GM23338 (cell line): ENCODE measurements at regions not wholly inside any gene's neighbourhood (a gene's known extent, or its start where the extent isn't known, plus 50 kb on each side); places are given as distances from the start of the nearest gene placed in this dataset.

ENCODE experiments used
- ATAC-seq: fragments of 200-7000 bp; cut with Tn5 transposase; 3 replicates; pipeline ENCODE4 v1.9.1; 2020
- DNase-seq: peaks from one replicate; pipeline ENCODE4 v3.0.0-alpha.2; 2015; ENCODE audit warnings: low spot score
- H2AFZ ChIP-seq: fragments of 200-600 bp; sonication (generic); 2 replicates; pipeline ENCODE4 v1.8.0; 2016; ENCODE audit warnings: antibody characterized with exemption, mild to moderate bottlenecking, moderate library complexity
- H3F3A ChIP-seq: fragments of 200-600 bp; sonication (generic); replicated peaks from 2 replicates; pipeline ENCODE4 v1.8.0; 2017; ENCODE audit warnings: antibody characterized with exemption, mixed run types, low read depth
- H3K27ac ChIP-seq: fragments of 200-600 bp; sonication (generic); 2 replicates; pipeline ENCODE4 v1.6.1; 2016; ENCODE audit warnings: low read depth
- H3K27me3 ChIP-seq: fragments of 200-600 bp; sonication (generic); 2 replicates; pipeline ENCODE4 v1.8.0; 2016; ENCODE audit warnings: mild to moderate bottlenecking, mixed run types, moderate library complexity; ENCODE audit not compliant: insufficient read depth
- H3K36me3 ChIP-seq: fragments of 200-600 bp; sonication (generic); 2 replicates; pipeline ENCODE4 v1.8.0; 2016; ENCODE audit warnings: mild to moderate bottlenecking; ENCODE audit not compliant: insufficient read depth
- H3K4me1 ChIP-seq: fragments of 200-600 bp; sonication (generic); 2 replicates; pipeline ENCODE4 v1.8.0; 2016; ENCODE audit warnings: mild to moderate bottlenecking, moderate library complexity; ENCODE audit not compliant: insufficient read depth
- H3K4me2 ChIP-seq: fragments of 200-600 bp; sonication (generic); 2 replicates; pipeline ENCODE4 v1.7.1; 2017; ENCODE audit warnings: mixed run types
- H3K4me3 ChIP-seq: fragments of 200-600 bp; sonication (generic); 2 replicates; pipeline ENCODE4 v1.6.1; 2016; ENCODE audit warnings: mixed run types
- H3K79me2 ChIP-seq: fragments of 200-600 bp; sonication (generic); replicated peaks from 2 replicates; pipeline ENCODE4 v1.8.0; 2017; ENCODE audit warnings: mild to moderate bottlenecking; ENCODE audit not compliant: insufficient read depth
- H3K9me2 ChIP-seq: fragments of 200-600 bp; sonication (generic); 2 replicates; pipeline ENCODE4 v1.8.0; 2017; ENCODE audit not compliant: insufficient read depth
- H4K20me1 ChIP-seq: fragments of 200-600 bp; sonication (generic); replicated peaks from 2 replicates; pipeline ENCODE4 v1.8.0; 2017; ENCODE audit warnings: mild to moderate bottlenecking; ENCODE audit not compliant: insufficient read depth
- H3K27ac Mint-ChIP-seq: 2 replicates; pipeline ENCODE4 v1.8.0; 2020; ENCODE audit warnings: inconsistent platforms, mild to moderate bottlenecking, moderate library complexity, mixed read lengths
- H3K27me3 Mint-ChIP-seq: 3 replicates; pipeline ENCODE4 v1.8.0; 2022; ENCODE audit warnings: low read depth, mild to moderate bottlenecking, moderate library complexity, mixed read lengths, inconsistent platforms; ENCODE audit not compliant: insufficient read depth, poor library complexity
- H3K36me3 Mint-ChIP-seq: 3 replicates; pipeline ENCODE4 v1.8.0; 2021; ENCODE audit warnings: low read depth, mild to moderate bottlenecking, inconsistent platforms, moderate library complexity, mixed read lengths
- H3K4me1 Mint-ChIP-seq: 3 replicates; pipeline ENCODE4 v1.8.0; 2020; ENCODE audit warnings: mild to moderate bottlenecking, inconsistent platforms, mixed read lengths
- H3K4me3 Mint-ChIP-seq: 3 replicates; pipeline ENCODE4 v1.8.0; 2021; ENCODE audit warnings: moderate library complexity, mild to moderate bottlenecking, inconsistent platforms, mixed read lengths
- H3K9me3 Mint-ChIP-seq: 3 replicates; pipeline ENCODE4 v1.8.0; 2020; ENCODE audit warnings: moderate library complexity, mild to moderate bottlenecking, inconsistent platforms, mixed read lengths
- CREB1 ChIP-seq: fragments of 250-450 bp; sonication (Bioruptor Pico); IDR thresholded peaks from 2 replicates; pipeline ENCODE4 v1.5.0; 2020; ENCODE audit warnings: low read depth, mild to moderate bottlenecking, moderate library complexity
- EZH2 ChIP-seq: fragments of 200-600 bp; sonication (generic); IDR thresholded peaks from one replicate; pipeline ENCODE4 v1.8.0; 2017; ENCODE audit warnings: antibody characterized with exemption, mild to moderate bottlenecking, low read depth; ENCODE audit not compliant: unreplicated experiment
- EZH2phosphoT487 ChIP-seq: fragments of 200-600 bp; sonication (generic); IDR thresholded peaks from one replicate; pipeline ENCODE4 v1.8.1; 2018; ENCODE audit warnings: antibody characterized with exemption; ENCODE audit not compliant: unreplicated experiment
- JUNB ChIP-seq: IDR thresholded peaks from one replicate; pipeline ENCODE4 v1.6.1; 2016; ENCODE audit warnings: antibody characterized with exemption; ENCODE audit not compliant: unreplicated experiment
- NANOG ChIP-seq: IDR thresholded peaks from 2 replicates; pipeline ENCODE4 v1.6.1; 2016; ENCODE audit warnings: antibody characterized with exemption, borderline replicate concordance
- POLR2AphosphoS5 ChIP-seq: IDR thresholded peaks from 2 replicates; pipeline ENCODE4 v1.6.1; 2016; ENCODE audit warnings: antibody characterized with exemption, low read depth
- STAT1 ChIP-seq: IDR thresholded peaks from one replicate; pipeline ENCODE4 v1.6.1; 2016; ENCODE audit warnings: antibody characterized with exemption; ENCODE audit not compliant: unreplicated experiment
- TF ChIP-seq, protein P1 (sequence below), 2 experiments: fragments of 200-600 bp in 1 of 2; sonication (generic) in 1 of 2; conservative IDR thresholded peaks; 2 replicates each; pipeline versions ENCODE4 v1.5.1 to v1.6.1; 2016 to 2017; ENCODE audit warnings: antibody characterized with exemption in 2 of 2, low read depth in 2 of 2, mild to moderate bottlenecking in 2 of 2, moderate library complexity in 1 of 2
- TF ChIP-seq, protein P2 (sequence below): fragments of 250-450 bp; sonication (Bioruptor Pico); IDR thresholded peaks from 2 replicates; pipeline ENCODE4 v1.5.0; 2020; ENCODE audit warnings: mild to moderate bottlenecking, moderate library complexity
- TF ChIP-seq, protein P3 (sequence below): IDR thresholded peaks from one replicate; pipeline ENCODE4 v1.6.1; 2018; ENCODE audit warnings: antibody characterized with exemption; ENCODE audit not compliant: unreplicated experiment
- TF ChIP-seq, protein P4 (sequence below): IDR thresholded peaks from 2 replicates; pipeline ENCODE4 v1.6.1; 2016; ENCODE audit warnings: antibody characterized with exemption

DNA sequence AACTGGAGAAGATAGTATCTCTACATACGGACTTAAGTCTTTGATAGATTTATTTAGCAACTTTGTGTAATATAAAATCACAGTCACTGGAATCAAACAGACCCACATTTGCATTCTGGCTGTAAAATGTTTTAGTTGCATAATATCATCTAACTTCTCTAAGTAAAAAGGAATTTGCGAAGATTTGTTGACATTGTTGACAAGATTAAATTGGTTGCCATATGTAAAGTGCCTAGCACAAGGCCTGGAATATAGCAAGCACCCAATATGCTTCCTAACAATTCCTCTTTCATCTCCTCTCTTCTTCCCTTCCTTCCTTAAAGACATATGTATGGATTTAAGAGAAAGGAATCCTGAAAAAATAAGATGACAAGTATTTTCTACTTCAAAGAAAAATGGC, 295.4 kb upstream of the PPFIA2 start (continued):
- TF ChIP-seq, protein P1, sequence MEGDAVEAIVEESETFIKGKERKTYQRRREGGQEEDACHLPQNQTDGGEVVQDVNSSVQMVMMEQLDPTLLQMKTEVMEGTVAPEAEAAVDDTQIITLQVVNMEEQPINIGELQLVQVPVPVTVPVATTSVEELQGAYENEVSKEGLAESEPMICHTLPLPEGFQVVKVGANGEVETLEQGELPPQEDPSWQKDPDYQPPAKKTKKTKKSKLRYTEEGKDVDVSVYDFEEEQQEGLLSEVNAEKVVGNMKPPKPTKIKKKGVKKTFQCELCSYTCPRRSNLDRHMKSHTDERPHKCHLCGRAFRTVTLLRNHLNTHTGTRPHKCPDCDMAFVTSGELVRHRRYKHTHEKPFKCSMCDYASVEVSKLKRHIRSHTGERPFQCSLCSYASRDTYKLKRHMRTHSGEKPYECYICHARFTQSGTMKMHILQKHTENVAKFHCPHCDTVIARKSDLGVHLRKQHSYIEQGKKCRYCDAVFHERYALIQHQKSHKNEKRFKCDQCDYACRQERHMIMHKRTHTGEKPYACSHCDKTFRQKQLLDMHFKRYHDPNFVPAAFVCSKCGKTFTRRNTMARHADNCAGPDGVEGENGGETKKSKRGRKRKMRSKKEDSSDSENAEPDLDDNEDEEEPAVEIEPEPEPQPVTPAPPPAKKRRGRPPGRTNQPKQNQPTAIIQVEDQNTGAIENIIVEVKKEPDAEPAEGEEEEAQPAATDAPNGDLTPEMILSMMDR (conservative IDR thresholded peaks at IDR 0.05; ENCODE audit: low read depth in 2 of 2), result no peak
- TF ChIP-seq EZH2phosphoT487 (no peak), STAT1 (no peak)

DNA sequence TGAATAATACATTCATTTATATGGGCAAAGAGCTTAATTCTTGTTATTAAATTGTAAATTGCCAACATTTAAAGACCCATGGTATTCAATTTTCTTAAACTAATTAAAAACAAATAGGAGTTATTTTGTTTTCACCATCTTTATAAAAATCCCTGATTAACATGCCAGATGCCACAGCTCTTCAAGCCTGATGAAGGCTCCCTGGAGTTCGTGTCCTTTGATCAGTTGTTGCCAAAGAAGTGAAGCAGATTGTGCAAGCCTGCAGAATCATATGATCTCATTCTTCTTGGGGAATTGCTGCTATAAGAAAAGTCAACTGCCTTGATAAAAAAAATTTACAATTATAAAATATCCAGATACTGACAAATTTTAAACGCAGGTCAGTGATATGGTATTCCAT, 288.3 kb upstream of the PPFIA2 start:
- no peaks in the 10 kb centered on the region for H3K9me2 ChIP-seq
- no peaks in the 10 kb centered on the region for H3K36me3 ChIP-seq
- H3K4me3 ChIP-seq, result no peak overlapping the region
- no peaks in the 10 kb centered on the region for H4K20me1 ChIP-seq
- no peaks in the 10 kb centered on the region for H3K27me3 ChIP-seq
- H3K4me1 Mint-ChIP-seq, result no peaks in the 10 kb centered on the region
- H3K4me3 Mint-ChIP-seq, result no peak overlapping the region
- no peaks in the 10 kb centered on the region for H3F3A ChIP-seq
- H3K4me2 ChIP-seq, result no peak overlapping the region
- H3K9me3 Mint-ChIP-seq, result no peaks in the 10 kb centered on the region; the same call in 2 of the 3 replicates
- H3K27ac ChIP-seq, result no peak overlapping the region
- H3K4me1 ChIP-seq, result no peaks in the 10 kb centered on the region
- no peaks in the 10 kb centered on the region for H3K36me3 Mint-ChIP-seq
- H3K27ac Mint-ChIP-seq, result no peak overlapping the region
- no peak for ATAC-seq
- no peak overlapping the region for H2AFZ ChIP-seq
- H3K27me3 Mint-ChIP-seq, result no peaks in the 10 kb centered on the region
- no peak for DNase-seq
- no peaks in the 10 kb centered on the region for H3K79me2 ChIP-seq
- no peak for TF ChIP-seq EZH2
- TF ChIP-seq CREB1 (CRISPR knock-in tag), result no peak
- no peak for TF ChIP-seq JUNB
- TF ChIP-seq NANOG, result no peak
- TF ChIP-seq, protein P1 (conservative IDR thresholded peaks at IDR 0.05; ENCODE audit: low read depth in 2 of 2), result no peak
- no peak for TF ChIP-seq STAT1
- no peak for TF ChIP-seq POLR2AphosphoS5
- TF ChIP-seq, protein P2, sequence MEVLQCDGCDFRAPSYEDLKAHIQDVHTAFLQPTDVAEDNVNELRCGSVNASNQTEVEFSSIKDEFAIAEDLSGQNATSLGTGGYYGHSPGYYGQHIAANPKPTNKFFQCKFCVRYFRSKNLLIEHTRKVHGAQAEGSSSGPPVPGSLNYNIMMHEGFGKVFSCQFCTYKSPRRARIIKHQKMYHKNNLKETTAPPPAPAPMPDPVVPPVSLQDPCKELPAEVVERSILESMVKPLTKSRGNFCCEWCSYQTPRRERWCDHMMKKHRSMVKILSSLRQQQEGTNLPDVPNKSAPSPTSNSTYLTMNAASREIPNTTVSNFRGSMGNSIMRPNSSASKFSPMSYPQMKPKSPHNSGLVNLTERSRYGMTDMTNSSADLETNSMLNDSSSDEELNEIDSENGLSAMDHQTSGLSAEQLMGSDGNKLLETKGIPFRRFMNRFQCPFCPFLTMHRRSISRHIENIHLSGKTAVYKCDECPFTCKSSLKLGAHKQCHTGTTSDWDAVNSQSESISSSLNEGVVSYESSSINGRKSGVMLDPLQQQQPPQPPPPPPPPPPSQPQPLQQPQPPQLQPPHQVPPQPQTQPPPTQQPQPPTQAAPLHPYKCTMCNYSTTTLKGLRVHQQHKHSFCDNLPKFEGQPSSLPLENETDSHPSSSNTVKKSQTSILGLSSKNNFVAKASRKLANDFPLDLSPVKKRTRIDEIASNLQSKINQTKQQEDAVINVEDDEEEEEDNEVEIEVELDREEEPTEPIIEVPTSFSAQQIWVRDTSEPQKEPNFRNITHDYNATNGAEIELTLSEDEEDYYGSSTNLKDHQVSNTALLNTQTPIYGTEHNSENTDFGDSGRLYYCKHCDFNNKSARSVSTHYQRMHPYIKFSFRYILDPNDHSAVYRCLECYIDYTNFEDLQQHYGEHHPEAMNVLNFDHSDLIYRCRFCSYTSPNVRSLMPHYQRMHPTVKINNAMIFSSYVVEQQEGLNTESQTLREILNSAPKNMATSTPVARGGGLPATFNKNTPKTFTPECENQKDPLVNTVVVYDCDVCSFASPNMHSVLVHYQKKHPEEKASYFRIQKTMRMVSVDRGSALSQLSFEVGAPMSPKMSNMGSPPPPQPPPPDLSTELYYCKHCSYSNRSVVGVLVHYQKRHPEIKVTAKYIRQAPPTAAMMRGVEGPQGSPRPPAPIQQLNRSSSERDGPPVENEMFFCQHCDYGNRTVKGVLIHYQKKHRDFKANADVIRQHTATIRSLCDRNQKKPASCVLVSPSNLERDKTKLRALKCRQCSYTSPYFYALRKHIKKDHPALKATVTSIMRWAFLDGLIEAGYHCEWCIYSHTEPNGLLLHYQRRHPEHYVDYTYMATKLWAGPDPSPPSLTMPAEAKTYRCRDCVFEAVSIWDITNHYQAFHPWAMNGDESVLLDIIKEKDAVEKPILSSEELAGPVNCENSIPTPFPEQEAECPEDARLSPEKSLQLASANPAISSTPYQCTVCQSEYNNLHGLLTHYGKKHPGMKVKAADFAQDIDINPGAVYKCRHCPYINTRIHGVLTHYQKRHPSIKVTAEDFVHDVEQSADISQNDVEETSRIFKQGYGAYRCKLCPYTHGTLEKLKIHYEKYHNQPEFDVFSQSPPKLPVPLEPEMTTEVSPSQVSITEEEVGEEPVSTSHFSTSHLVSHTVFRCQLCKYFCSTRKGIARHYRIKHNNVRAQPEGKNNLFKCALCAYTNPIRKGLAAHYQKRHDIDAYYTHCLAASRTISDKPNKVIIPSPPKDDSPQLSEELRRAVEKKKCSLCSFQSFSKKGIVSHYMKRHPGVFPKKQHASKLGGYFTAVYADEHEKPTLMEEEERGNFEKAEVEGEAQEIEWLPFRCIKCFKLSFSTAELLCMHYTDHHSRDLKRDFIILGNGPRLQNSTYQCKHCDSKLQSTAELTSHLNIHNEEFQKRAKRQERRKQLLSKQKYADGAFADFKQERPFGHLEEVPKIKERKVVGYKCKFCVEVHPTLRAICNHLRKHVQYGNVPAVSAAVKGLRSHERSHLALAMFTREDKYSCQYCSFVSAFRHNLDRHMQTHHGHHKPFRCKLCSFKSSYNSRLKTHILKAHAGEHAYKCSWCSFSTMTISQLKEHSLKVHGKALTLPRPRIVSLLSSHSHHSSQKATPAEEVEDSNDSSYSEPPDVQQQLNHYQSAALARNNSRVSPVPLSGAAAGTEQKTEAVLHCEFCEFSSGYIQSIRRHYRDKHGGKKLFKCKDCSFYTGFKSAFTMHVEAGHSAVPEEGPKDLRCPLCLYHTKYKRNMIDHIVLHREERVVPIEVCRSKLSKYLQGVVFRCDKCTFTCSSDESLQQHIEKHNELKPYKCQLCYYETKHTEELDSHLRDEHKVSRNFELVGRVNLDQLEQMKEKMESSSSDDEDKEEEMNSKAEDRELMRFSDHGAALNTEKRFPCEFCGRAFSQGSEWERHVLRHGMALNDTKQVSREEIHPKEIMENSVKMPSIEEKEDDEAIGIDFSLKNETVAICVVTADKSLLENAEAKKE (CRISPR knock-in tag), result no peak
- TF ChIP-seq, protein P3, sequence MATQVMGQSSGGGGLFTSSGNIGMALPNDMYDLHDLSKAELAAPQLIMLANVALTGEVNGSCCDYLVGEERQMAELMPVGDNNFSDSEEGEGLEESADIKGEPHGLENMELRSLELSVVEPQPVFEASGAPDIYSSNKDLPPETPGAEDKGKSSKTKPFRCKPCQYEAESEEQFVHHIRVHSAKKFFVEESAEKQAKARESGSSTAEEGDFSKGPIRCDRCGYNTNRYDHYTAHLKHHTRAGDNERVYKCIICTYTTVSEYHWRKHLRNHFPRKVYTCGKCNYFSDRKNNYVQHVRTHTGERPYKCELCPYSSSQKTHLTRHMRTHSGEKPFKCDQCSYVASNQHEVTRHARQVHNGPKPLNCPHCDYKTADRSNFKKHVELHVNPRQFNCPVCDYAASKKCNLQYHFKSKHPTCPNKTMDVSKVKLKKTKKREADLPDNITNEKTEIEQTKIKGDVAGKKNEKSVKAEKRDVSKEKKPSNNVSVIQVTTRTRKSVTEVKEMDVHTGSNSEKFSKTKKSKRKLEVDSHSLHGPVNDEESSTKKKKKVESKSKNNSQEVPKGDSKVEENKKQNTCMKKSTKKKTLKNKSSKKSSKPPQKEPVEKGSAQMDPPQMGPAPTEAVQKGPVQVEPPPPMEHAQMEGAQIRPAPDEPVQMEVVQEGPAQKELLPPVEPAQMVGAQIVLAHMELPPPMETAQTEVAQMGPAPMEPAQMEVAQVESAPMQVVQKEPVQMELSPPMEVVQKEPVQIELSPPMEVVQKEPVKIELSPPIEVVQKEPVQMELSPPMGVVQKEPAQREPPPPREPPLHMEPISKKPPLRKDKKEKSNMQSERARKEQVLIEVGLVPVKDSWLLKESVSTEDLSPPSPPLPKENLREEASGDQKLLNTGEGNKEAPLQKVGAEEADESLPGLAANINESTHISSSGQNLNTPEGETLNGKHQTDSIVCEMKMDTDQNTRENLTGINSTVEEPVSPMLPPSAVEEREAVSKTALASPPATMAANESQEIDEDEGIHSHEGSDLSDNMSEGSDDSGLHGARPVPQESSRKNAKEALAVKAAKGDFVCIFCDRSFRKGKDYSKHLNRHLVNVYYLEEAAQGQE, result no peak
- TF ChIP-seq, protein P4, sequence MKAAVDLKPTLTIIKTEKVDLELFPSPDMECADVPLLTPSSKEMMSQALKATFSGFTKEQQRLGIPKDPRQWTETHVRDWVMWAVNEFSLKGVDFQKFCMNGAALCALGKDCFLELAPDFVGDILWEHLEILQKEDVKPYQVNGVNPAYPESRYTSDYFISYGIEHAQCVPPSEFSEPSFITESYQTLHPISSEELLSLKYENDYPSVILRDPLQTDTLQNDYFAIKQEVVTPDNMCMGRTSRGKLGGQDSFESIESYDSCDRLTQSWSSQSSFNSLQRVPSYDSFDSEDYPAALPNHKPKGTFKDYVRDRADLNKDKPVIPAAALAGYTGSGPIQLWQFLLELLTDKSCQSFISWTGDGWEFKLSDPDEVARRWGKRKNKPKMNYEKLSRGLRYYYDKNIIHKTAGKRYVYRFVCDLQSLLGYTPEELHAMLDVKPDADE, result no peak
